ENCODE measurements at regions not wholly inside any gene's neighbourhood (a gene's known extent, or its start where the extent isn't known, plus 50 kb on each side); places are given as distances from the start of the nearest gene placed in this dataset.

DNA sequence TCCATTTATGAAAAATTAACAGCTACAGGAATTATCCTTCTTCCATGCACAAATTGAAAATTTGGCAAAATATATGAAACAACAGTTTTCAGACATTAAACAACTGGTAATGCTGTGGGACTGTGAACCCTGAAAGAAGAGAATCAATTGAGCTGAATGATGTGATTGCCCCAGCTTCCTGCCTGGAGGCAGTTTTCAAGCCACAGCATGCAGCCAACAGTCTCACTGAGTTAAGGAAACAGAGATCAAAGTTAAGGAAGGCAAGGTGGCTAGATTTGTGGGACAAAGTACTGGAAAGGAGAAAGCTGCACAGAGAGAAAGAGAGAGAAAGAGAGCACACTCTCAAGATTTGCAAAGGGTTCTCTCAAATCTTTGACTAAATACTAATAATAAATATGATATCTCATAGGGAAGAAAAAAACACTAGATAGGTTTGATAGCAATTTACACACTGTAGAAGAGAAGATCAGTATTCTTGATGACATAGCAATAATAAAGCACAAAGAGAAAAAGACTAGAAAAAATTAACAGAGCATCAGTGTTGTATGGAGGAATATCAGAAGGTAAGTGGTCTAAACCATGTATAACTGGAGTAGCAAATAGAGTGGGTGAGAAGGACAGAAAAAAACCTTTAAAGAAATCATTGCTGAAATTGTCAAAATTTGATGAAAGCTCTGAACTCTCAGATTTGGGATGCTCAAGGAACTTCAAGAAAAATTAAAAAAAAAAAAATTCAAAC is 70.1 kb upstream of the CNKSR3 start:
- TF ChIP-seq EP300 (IDR thresholded peaks at IDR 0.05), result no peak
- TF ChIP-seq SMC3 (IDR thresholded peaks at IDR 0.05), result no peak
- TF ChIP-seq, protein P1, sequence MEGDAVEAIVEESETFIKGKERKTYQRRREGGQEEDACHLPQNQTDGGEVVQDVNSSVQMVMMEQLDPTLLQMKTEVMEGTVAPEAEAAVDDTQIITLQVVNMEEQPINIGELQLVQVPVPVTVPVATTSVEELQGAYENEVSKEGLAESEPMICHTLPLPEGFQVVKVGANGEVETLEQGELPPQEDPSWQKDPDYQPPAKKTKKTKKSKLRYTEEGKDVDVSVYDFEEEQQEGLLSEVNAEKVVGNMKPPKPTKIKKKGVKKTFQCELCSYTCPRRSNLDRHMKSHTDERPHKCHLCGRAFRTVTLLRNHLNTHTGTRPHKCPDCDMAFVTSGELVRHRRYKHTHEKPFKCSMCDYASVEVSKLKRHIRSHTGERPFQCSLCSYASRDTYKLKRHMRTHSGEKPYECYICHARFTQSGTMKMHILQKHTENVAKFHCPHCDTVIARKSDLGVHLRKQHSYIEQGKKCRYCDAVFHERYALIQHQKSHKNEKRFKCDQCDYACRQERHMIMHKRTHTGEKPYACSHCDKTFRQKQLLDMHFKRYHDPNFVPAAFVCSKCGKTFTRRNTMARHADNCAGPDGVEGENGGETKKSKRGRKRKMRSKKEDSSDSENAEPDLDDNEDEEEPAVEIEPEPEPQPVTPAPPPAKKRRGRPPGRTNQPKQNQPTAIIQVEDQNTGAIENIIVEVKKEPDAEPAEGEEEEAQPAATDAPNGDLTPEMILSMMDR (IDR thresholded peaks at IDR 0.05), result no peak
- no peak for TF ChIP-seq RFX5 (IDR thresholded peaks at IDR 0.05)
- no peak for TF ChIP-seq POLR2A (IDR thresholded peaks at IDR 0.05; ENCODE audit: low read length)
- TF ChIP-seq, protein P2, sequence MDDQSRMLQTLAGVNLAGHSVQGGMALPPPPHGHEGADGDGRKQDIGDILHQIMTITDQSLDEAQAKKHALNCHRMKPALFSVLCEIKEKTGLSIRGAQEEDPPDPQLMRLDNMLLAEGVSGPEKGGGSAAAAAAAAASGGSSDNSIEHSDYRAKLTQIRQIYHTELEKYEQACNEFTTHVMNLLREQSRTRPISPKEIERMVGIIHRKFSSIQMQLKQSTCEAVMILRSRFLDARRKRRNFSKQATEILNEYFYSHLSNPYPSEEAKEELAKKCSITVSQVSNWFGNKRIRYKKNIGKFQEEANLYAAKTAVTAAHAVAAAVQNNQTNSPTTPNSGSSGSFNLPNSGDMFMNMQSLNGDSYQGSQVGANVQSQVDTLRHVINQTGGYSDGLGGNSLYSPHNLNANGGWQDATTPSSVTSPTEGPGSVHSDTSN (IDR thresholded peaks at IDR 0.05), result no peak
- TF ChIP-seq POLR2AphosphoS2 (conservative IDR thresholded peaks at IDR 0.05; ENCODE audit: low read length), result no peak
- TF ChIP-seq CEBPB (IDR thresholded peaks at IDR 0.05), result no peak
- TF ChIP-seq JUNB (IDR thresholded peaks at IDR 0.05), result no peak
- TF ChIP-seq, protein P3, sequence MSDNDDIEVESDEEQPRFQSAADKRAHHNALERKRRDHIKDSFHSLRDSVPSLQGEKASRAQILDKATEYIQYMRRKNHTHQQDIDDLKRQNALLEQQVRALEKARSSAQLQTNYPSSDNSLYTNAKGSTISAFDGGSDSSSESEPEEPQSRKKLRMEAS (IDR thresholded peaks at IDR 0.05), result no peak
- no peak for TF ChIP-seq RAD21 (conservative IDR thresholded peaks at IDR 0.05 in 1 of 2, IDR thresholded peaks at IDR 0.05 in 1 of 2)
- TF ChIP-seq CBX8 (IDR thresholded peaks at IDR 0.05), result no peak
- no peak for TF ChIP-seq MAZ (IDR thresholded peaks at IDR 0.05; ENCODE audit: borderline replicate concordance, low read depth, low read length)
- TF ChIP-seq, protein P4, sequence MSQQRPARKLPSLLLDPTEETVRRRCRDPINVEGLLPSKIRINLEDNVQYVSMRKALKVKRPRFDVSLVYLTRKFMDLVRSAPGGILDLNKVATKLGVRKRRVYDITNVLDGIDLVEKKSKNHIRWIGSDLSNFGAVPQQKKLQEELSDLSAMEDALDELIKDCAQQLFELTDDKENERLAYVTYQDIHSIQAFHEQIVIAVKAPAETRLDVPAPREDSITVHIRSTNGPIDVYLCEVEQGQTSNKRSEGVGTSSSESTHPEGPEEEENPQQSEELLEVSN (IDR thresholded peaks at IDR 0.05; ENCODE audit: borderline replicate concordance, low read depth), result no peak

All from A549 (cell line).